ENCODE measurements at regions not wholly inside any gene's neighbourhood (a gene's known extent, or its start where the extent isn't known, plus 50 kb on each side); places are given as distances from the start of the nearest gene placed in this dataset.

DNA sequence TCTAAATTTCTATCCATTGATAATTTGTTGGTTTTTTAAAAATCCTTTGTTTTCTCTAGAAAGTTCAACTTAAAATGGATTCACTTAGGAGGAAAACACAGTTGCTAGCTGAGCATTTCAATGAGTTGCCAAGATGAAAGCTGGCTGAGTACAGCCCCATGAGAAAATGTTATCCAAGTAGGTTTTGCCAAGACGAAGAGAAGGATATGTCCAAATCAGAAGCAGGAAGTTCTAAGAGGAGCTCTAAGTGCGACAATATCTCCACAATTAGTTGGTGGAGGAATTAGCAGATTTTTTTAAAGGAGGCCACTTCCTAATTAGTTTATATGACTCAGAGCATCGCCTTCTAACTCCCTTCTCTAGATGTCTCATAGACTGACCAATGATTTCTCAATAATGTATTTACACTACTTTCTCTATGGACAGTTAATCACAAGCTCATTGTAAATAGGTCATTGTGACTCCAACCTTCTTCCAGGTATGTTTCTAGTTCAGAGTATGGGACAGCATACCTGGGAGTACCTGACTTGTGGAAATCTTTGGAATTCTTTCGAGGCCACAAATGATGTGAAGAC, 873.3 kb upstream of the SOX9 start:
- Histone ChIP-seq H3K4me1 (ENCODE audit: control insufficient read depth, insufficient read depth, low read length) (peaks cover 2% of the 10 kb centered on the region; the same call in 1 of the 2 replicates), H3K36me3 (ENCODE audit: control insufficient read depth, insufficient read depth, low read length) (no peaks in the 10 kb centered on the region), H4K5ac (ENCODE audit: low read depth, low read length) (no peak overlapping the region), H4K91ac (ENCODE audit: insufficient read depth, low read depth, low read length) (no peak overlapping the region), H2AFZ (replicated peaks; ENCODE audit: low read length, poor library complexity) (no peak overlapping the region), H3K27me3 (ENCODE audit: control insufficient read depth, insufficient read depth, low read length) (no peaks in the 10 kb centered on the region), H4K8ac (ENCODE audit: low read depth in 2 of 2, low read length in 2 of 2) (no peak overlapping the region), H3K27ac (ENCODE audit: insufficient read depth, low read length) (no peak overlapping the region), H3K79me1 (ENCODE audit: low read depth in 1 of 2, low read length in 2 of 2) (no peaks in the 10 kb centered on the region), H2BK20ac (ENCODE audit: low read depth, low read length) (no peak overlapping the region), H2AK5ac (ENCODE audit: low read depth, low read length) (no peak overlapping the region), H3K23ac (ENCODE audit: low read depth, low read length) (no peak overlapping the region), H4K20me1 (ENCODE audit: insufficient read depth, low read length) (no peaks in the 10 kb centered on the region), H3K4me2 (ENCODE audit: low read depth, low read length) (no peak overlapping the region), H2BK15ac (ENCODE audit: low read depth, low read length) (no peak overlapping the region), H3K4me3 (ENCODE audit: insufficient read depth, low read depth, low read length) (no peak overlapping the region), H3K9ac (ENCODE audit: low read depth, low read length) (no peak overlapping the region), H3K56ac (ENCODE audit: extremely low read depth, insufficient read depth, low read length) (no peak overlapping the region), H3K9me3 (ENCODE audit: control insufficient read depth, insufficient read depth, low read length) (no peaks in the 10 kb centered on the region), H3K14ac (replicated peaks; ENCODE audit: low read depth, low read length) (no peak overlapping the region), H2AK9ac (replicated peaks; ENCODE audit: low read depth, low read length, poor library complexity) (no peak overlapping the region), H3K18ac (ENCODE audit: low read depth, low read length) (no peak overlapping the region), H3K9me1 (ENCODE audit: insufficient read depth, low read length) (no peaks in the 10 kb centered on the region), H2BK5ac (ENCODE audit: low read depth, low read length, poor library complexity, severe bottlenecking) (no peak overlapping the region), H3K4ac (ENCODE audit: low read depth, low read length) (no peak overlapping the region), H2BK120ac (ENCODE audit: low read depth, low read length) (no peak overlapping the region)
- CTCF ChIA-PET, result no interaction called here
- ATAC-seq (ENCODE audit: low read depth) (no peak), DNase-seq (no peak)
- BruUV-seq (replicated peaks), result no TSS peak
- intact Hi-C loops (cut with micrococcal nuclease), result no loop called here
- dilution Hi-C loops (cut with HindIII; ENCODE audit: low sequenced_read_pairs, unreplicated experiment), result no loop called here
- POLR2A ChIA-PET (ENCODE audit: unreplicated experiment), result interaction anchor here (0.7 kb wide), 1 partner anchor 26 kb away, joined by 3 read pairs; no protein-coding TSS in a partner anchor
- no CpG with 5 or more reads among the region's 4 CpGs for WGBS, 2 experiments (ENCODE audit: extremely low coverage in 2 of 2, insufficient read length in 1 of 2)
- in situ Hi-C loops (cut with MboI; ENCODE audit: low sequenced_read_pairs), result loop anchor here (25.0 kb wide), 1 partner anchor 1290 kb away; no protein-coding TSS in a partner anchor
- no peak for TF ChIP-seq SMC3 (IDR thresholded peaks at IDR 0.05; ENCODE audit: low read depth, low read length)
- TF ChIP-seq, protein P1, sequence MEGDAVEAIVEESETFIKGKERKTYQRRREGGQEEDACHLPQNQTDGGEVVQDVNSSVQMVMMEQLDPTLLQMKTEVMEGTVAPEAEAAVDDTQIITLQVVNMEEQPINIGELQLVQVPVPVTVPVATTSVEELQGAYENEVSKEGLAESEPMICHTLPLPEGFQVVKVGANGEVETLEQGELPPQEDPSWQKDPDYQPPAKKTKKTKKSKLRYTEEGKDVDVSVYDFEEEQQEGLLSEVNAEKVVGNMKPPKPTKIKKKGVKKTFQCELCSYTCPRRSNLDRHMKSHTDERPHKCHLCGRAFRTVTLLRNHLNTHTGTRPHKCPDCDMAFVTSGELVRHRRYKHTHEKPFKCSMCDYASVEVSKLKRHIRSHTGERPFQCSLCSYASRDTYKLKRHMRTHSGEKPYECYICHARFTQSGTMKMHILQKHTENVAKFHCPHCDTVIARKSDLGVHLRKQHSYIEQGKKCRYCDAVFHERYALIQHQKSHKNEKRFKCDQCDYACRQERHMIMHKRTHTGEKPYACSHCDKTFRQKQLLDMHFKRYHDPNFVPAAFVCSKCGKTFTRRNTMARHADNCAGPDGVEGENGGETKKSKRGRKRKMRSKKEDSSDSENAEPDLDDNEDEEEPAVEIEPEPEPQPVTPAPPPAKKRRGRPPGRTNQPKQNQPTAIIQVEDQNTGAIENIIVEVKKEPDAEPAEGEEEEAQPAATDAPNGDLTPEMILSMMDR (conservative IDR thresholded peaks at IDR 0.05; ENCODE audit: low read depth, low read length), result no peak
- no peak for TF ChIP-seq RAD21 (IDR thresholded peaks at IDR 0.05; ENCODE audit: low read length)
- TF ChIP-seq MAZ (IDR thresholded peaks at IDR 0.05; ENCODE audit: borderline replicate concordance, low read depth, low read length), result no peak
- TF ChIP-seq CHD1 (IDR thresholded peaks at IDR 0.05; ENCODE audit: low read depth, low read length), result no peak
- TF ChIP-seq, protein P2, sequence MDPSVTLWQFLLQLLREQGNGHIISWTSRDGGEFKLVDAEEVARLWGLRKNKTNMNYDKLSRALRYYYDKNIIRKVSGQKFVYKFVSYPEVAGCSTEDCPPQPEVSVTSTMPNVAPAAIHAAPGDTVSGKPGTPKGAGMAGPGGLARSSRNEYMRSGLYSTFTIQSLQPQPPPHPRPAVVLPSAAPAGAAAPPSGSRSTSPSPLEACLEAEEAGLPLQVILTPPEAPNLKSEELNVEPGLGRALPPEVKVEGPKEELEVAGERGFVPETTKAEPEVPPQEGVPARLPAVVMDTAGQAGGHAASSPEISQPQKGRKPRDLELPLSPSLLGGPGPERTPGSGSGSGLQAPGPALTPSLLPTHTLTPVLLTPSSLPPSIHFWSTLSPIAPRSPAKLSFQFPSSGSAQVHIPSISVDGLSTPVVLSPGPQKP (IDR thresholded peaks at IDR 0.05; ENCODE audit: borderline replicate concordance, low read depth, low read length), result no peak
- TF ChIP-seq RFX5 (IDR thresholded peaks at IDR 0.05; ENCODE audit: low read depth, low read length), result no peak
- TF ChIP-seq CEBPB (IDR thresholded peaks at IDR 0.05; ENCODE audit: low read depth, low read length), result no peak
- no peak for TF ChIP-seq RCOR1 (IDR thresholded peaks at IDR 0.05; ENCODE audit: insufficient replicate concordance, low read length)
- no peak for TF ChIP-seq NFE2L2 (IDR thresholded peaks at IDR 0.05; ENCODE audit: low read depth, low read length)
- TF ChIP-seq MAFK (IDR thresholded peaks at IDR 0.05; ENCODE audit: low read depth, low read length), result no peak
- no peak for TF ChIP-seq MXI1 (IDR thresholded peaks at IDR 0.05; ENCODE audit: borderline replicate concordance, low read depth, low read length)
- TF ChIP-seq, protein P3, sequence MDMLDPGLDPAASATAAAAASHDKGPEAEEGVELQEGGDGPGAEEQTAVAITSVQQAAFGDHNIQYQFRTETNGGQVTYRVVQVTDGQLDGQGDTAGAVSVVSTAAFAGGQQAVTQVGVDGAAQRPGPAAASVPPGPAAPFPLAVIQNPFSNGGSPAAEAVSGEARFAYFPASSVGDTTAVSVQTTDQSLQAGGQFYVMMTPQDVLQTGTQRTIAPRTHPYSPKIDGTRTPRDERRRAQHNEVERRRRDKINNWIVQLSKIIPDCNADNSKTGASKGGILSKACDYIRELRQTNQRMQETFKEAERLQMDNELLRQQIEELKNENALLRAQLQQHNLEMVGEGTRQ (IDR thresholded peaks at IDR 0.05; ENCODE audit: low read depth, low read length), result no peak
- TF ChIP-seq FOS (IDR thresholded peaks at IDR 0.05; ENCODE audit: low read depth, low read length), result no peak
- TF ChIP-seq POLR2A (IDR thresholded peaks at IDR 0.05; ENCODE audit: low read depth, low read length), result no peak
- TF ChIP-seq BHLHE40 (IDR thresholded peaks at IDR 0.05; ENCODE audit: low read depth, low read length), result no peak

Data from IMR-90 (cell line).